ENCODE measurements at regions not wholly inside any gene's neighbourhood (a gene's known extent, or its start where the extent isn't known, plus 50 kb on each side); places are given as distances from the start of the nearest gene placed in this dataset.
"Not testable (repeated sequence)": the region's sequence is repeated elsewhere in the genome, so short reads cannot be mapped to it uniquely, and the experiment has no call there.

GRCh38 chr21:9040406-9040805 lies 1481.0 kb upstream of the TPTE start:
- not testable (repeated sequence) for H3K36me3 ChIP-seq; H3K9me3 ChIP-seq (replicated peaks); H3K27me3 ChIP-seq (replicated peaks); H3K4me3 ChIP-seq; H3K4me1 ChIP-seq (replicated peaks); H3K27ac ChIP-seq
- DNase-seq (ENCODE audit: low read depth in 1 of 2, low spot score in 2 of 2) = peak in 1 of 2 experiments; percentile 42

DNA sequence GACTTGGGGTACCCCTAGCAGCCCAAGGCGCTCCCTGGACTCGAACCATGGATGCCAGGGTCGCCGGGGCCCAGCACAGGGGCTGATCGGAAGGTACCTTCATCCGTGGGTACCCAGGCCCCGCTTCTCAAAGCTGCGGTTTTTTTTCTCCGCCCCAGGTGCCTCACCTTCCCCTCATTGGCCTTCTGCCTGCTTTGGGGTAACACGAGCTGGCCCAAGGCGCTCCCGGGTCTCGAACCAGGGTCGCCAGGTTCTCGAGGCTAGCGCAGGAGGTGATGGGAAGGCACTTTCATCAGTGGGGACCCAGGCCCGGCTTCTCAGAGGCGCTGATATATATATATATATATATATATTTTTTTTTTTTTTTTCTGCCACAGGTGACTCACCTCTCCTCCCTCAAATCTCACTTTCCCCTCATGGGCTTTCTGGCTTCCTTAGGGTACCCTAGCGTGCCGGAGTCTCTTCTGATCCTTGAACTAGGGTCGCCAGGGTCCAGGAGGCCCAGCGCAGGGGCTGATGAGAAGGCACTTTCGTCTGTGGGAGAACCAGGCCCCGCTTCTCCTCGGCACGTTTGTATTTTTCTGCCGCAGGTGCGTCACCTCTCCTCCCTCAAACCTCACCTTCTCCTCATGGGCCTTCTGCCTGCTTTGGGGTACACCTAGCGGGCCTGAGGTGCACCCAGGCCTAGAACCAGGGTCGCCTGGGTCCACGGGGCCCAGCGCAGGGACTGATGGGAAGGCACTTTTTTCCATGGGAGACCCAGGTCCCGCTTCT lies 1480.0 kb upstream of the TPTE start:
- peak in 1 of 2 experiments; percentile 48 for DNase-seq (ENCODE audit: low read depth in 1 of 2, low spot score in 2 of 2)
- H3K36me3 ChIP-seq; H3K9me3 ChIP-seq (replicated peaks); H3K27ac ChIP-seq; H3K4me1 ChIP-seq (replicated peaks); H3K4me3 ChIP-seq; H3K27me3 ChIP-seq (replicated peaks): not testable (repeated sequence)

- not testable (repeated sequence) for H3K4me3 ChIP-seq; H3K4me1 ChIP-seq (replicated peaks); H3K9me3 ChIP-seq (replicated peaks); H3K36me3 ChIP-seq; H3K27ac ChIP-seq; H3K27me3 ChIP-seq (replicated peaks)
- peak in 1 of 2 experiments; percentile 44 for DNase-seq (ENCODE audit: low read depth in 1 of 2, low spot score in 2 of 2)
Measured at GRCh38 chr21:9043089-9043488, 1478.3 kb upstream of the TPTE start.

GRCh38 chr21:9046870-9047269 lies 1474.5 kb upstream of the TPTE start:
- not testable (repeated sequence) for H3K4me1 ChIP-seq (replicated peaks); H3K27ac ChIP-seq; H3K36me3 ChIP-seq; H3K9me3 ChIP-seq (replicated peaks); DNase-seq (ENCODE audit: low read depth in 1 of 2, low spot score in 2 of 2); H3K27me3 ChIP-seq (replicated peaks); H3K4me3 ChIP-seq

- not testable (repeated sequence) for DNase-seq (ENCODE audit: low read depth in 1 of 2, low spot score in 2 of 2); H3K4me3 ChIP-seq; H3K9me3 ChIP-seq (replicated peaks); H3K36me3 ChIP-seq; H3K4me1 ChIP-seq (replicated peaks); H3K27me3 ChIP-seq (replicated peaks); H3K27ac ChIP-seq
Measured at GRCh38 chr21:9067515-9067914, 1453.9 kb upstream of the TPTE start.

DNA sequence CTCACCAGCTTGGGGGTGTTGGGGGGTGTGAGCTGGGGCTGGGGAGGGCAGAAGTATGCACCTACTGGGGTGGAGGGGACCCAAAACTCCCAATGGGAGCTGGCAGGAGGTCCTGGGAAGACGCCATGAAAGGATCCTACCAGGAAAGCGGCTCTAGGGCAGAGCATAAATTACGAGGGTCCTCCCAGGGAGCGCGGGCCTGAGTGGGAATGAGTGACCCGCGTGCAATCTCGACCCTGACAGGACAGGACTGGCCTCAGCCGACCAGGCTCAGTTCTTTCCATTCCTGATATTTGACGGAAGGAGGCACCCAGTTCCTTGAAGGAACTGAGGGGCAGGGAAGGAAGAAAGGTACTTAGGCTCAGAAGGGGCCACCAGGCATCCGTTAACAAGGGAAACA lies 1452.8 kb upstream of the TPTE start:
- not testable (repeated sequence) for H3K27ac ChIP-seq; DNase-seq (ENCODE audit: low read depth in 1 of 2, low spot score in 2 of 2); H3K4me3 ChIP-seq; H3K36me3 ChIP-seq; H3K27me3 ChIP-seq (replicated peaks); H3K9me3 ChIP-seq (replicated peaks); H3K4me1 ChIP-seq (replicated peaks)

GRCh38 chr21:9070703-9071102 lies 1450.7 kb upstream of the TPTE start:
- H3K36me3 ChIP-seq; H3K9me3 ChIP-seq (replicated peaks); H3K27ac ChIP-seq; DNase-seq (ENCODE audit: low read depth in 1 of 2, low spot score in 2 of 2); H3K27me3 ChIP-seq (replicated peaks); H3K4me3 ChIP-seq; H3K4me1 ChIP-seq (replicated peaks): not testable (repeated sequence)

- H3K4me3 ChIP-seq; H3K4me1 ChIP-seq (replicated peaks); H3K36me3 ChIP-seq; H3K9me3 ChIP-seq (replicated peaks); H3K27me3 ChIP-seq (replicated peaks); DNase-seq (ENCODE audit: low read depth in 1 of 2, low spot score in 2 of 2); H3K27ac ChIP-seq: not testable (repeated sequence)
Measured at GRCh38 chr21:9073010-9073409, 1448.4 kb upstream of the TPTE start.

GRCh38 chr21:9074772-9075171 lies 1446.6 kb upstream of the TPTE start:
- H3K27me3 ChIP-seq (replicated peaks); DNase-seq (ENCODE audit: low read depth in 1 of 2, low spot score in 2 of 2); H3K9me3 ChIP-seq (replicated peaks); H3K27ac ChIP-seq; H3K36me3 ChIP-seq; H3K4me1 ChIP-seq (replicated peaks); H3K4me3 ChIP-seq: not testable (repeated sequence)

DNA sequence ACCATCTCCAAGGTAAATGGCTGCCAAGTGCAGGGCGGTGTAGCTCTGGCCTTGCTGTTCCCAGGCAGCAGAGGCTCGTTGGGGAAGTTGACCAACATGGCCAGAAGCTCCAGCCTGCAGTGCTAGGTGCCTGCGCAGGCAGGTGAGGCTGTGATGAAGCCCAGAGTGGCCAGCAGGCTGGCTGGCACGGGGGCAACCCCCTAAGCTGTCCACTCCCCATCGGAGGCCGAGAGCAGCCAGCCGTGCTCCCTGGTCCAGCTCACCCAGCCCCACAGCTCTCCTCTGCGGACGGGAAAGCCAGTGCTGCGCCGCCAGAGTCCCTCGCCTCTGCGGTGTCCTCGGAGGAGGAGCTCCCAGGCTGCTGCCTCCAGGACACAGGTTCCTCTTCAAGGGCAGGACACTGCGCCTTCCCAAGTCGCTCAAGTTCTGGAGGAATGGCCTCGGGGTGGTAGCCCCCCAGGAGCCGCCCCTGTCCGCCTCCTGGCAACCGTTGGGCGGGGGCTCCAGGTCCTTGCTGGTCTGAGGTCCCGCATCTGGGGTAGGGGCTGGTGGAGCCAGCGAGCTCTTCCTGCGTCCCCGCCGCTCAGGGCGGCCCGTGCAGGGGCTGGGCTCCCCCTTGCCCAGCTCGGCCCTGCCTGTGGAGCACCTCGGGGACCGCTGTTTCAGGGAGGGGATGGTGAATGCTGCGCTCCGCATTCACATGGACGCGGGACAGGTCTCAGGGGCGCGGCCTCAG lies 1438.1 kb upstream of the TPTE start:
- H3K27me3 ChIP-seq (replicated peaks); DNase-seq (ENCODE audit: low read depth in 1 of 2, low spot score in 2 of 2): not testable (repeated sequence)

DNA sequence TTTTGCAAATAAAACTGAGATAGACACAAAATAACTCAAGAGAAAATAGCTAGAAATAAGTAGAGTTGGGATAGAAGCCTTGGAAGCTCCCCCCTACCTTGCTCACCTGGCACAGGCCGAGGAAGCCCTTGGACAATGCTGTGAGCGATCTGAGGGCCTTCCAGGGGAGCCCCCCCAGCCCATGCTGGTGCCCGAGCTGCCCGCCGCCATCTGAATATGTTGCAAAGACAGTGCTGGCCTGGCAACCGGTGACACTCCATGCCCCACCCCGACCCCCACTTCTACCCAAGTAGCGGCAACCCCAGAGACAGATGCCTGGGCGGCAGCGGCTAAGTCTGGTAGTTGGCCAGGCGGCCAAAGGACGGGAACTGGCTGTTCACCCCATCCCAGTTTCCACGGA lies 1435.1 kb upstream of the TPTE start:
- H3K9me3 ChIP-seq (replicated peaks); H3K4me3 ChIP-seq; DNase-seq (ENCODE audit: low read depth in 1 of 2, low spot score in 2 of 2); H3K27me3 ChIP-seq (replicated peaks); H3K36me3 ChIP-seq; H3K27ac ChIP-seq; H3K4me1 ChIP-seq (replicated peaks): not testable (repeated sequence)

More for the DNA sequence above, 1438.1 kb upstream of the TPTE start:
- not testable (repeated sequence) for H3K36me3 ChIP-seq; H3K4me3 ChIP-seq; H3K9me3 ChIP-seq (replicated peaks); H3K4me1 ChIP-seq (replicated peaks); H3K27ac ChIP-seq

DNA sequence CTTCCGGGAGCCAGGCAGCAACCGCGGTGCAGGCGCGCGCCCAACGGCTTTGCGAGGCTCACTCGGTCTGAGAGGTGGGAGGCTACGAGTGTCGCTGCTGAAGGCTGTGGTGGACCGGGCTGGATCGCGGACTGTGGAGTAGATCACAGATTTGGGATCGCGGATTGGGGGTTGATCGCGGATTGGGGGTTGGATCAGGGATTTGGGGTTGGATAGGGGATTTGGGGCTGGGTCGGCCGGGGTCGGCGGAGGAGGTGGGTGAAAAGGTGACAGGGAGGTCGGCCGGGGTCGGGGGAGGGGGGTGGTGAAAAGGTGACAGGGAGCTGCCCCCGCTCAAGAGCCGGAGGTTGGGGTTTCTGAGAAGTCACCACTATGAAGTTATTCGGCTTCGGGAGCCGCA lies 1433.6 kb upstream of the TPTE start:
- DNase-seq (ENCODE audit: low read depth in 1 of 2, low spot score in 2 of 2); H3K27me3 ChIP-seq (replicated peaks); H3K9me3 ChIP-seq (replicated peaks); H3K4me1 ChIP-seq (replicated peaks); H3K4me3 ChIP-seq; H3K27ac ChIP-seq; H3K36me3 ChIP-seq: not testable (repeated sequence)

GRCh38 chr21:9129741-9130140 lies 1391.6 kb upstream of the TPTE start:
- H3K36me3 ChIP-seq; H3K9me3 ChIP-seq (replicated peaks); H3K27ac ChIP-seq; H3K4me3 ChIP-seq; H3K4me1 ChIP-seq (replicated peaks); H3K27me3 ChIP-seq (replicated peaks); DNase-seq (ENCODE audit: low read depth in 1 of 2, low spot score in 2 of 2): not testable (repeated sequence)

DNA sequence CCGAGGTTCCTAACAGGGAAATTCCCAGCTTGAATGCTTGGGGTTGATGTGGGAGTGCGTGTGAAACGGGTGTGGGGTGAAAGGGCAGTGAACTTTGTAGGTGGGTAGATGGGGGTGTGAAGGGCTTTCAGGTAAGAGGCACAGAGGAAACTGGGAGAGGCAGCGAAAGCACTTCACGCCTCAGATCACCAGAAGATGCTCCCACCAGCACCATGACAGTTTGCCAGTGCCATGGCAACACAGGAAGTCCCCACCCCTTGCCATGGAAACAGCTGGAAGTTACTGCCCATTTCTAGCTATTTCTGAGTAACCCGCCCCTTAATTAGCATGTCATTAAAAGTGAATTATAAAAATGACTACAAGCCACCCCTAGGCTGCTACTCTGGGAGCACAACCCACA lies 1390.6 kb upstream of the TPTE start:
- peak in 1 of 2 experiments; percentile 12 for DNase-seq (ENCODE audit: low read depth in 1 of 2, low spot score in 2 of 2)
- not testable (repeated sequence) for H3K4me3 ChIP-seq; H3K4me1 ChIP-seq (replicated peaks); H3K27me3 ChIP-seq (replicated peaks); H3K36me3 ChIP-seq; H3K9me3 ChIP-seq (replicated peaks); H3K27ac ChIP-seq
